ENCODE measurements at regions not wholly inside any gene's neighbourhood (a gene's known extent, or its start where the extent isn't known, plus 50 kb on each side); places are given as distances from the start of the nearest gene placed in this dataset.

DNA sequence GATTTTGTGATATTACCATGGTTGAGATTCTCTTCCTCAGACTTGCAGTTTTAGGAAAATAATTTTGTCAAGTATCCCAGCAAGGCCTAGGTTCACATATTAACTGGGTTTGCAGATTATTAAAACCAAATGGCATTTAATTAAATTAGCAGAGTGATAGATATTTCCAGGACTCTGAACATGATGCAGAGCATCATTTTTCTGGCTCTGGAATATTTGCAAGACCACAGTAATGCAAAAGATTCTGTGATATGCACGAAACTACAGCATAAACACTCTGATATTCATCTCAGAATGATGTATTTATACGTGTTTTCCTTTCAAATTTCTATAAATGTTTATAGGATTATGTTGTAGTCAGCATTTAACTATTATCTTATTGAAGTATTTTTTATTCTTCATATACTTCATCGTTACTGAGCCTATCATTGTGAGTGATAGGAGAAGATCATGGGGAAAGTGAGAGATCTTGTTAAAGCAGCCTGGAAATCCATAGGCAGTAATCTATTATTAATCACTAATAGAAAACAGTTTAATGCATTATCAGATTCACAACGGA is 1245.6 kb downstream of the OTOL1 start:
- no peak for TF ChIP-seq CTCF (IDR thresholded peaks at IDR 0.05; ENCODE audit: insufficient read depth, low read length, severe bottlenecking)
- H3K27me3 ChIP-seq (ENCODE audit: control insufficient read depth, insufficient read depth, low read length), result no peaks in the 10 kb centered on the region
- H3K36me3 ChIP-seq (ENCODE audit: control insufficient read depth, insufficient read depth, low read length), result no peaks in the 10 kb centered on the region
- no peak overlapping the region for H3K4me3 ChIP-seq (ENCODE audit: low read depth, low read length)
- DNase-seq (ENCODE audit: low read depth) (no peak), FAIRE-seq (no peak)

GRCh38 chr3:162743091-162743490 is 1246.5 kb downstream of the OTOL1 start:
- no peak overlapping the region for H3K4me3 ChIP-seq (ENCODE audit: low read depth, low read length)
- FAIRE-seq (no peak), DNase-seq (ENCODE audit: low read depth) (no peak)
- H3K36me3 ChIP-seq (ENCODE audit: control insufficient read depth, insufficient read depth, low read length), result no peaks in the 10 kb centered on the region
- H3K27me3 ChIP-seq (ENCODE audit: control insufficient read depth, insufficient read depth, low read length), result no peaks in the 10 kb centered on the region
- TF ChIP-seq CTCF (IDR thresholded peaks at IDR 0.05; ENCODE audit: insufficient read depth, low read length, severe bottlenecking), result no peak

DNA sequence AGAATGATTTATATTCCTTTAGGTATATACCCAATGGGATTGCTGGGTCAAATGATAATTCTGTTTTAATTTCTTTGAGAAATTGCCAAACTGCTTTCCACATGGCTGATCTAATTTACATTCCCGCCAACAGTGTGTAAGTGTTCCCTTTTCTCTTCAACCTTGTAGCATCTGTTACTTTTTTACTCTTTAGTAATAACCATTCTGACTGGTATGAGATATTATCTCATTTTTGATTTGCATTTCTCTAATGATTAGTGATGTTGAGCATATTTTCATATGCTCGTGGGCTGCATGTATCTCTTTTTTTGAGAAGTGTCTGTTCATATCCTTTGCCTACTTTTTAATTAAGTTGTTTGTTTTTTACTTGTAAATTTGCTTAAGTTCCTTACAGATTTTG is 1264.2 kb downstream of the OTOL1 start:
- no peak for FAIRE-seq

GRCh38 chr3:162764051-162764807 is 1267.6 kb downstream of the OTOL1 start:
- H3K4me3 ChIP-seq (ENCODE audit: low read depth, low read length), result no peak overlapping the region
- no peaks in the 10 kb centered on the region for H3K36me3 ChIP-seq (ENCODE audit: control insufficient read depth, insufficient read depth, low read length)
- H3K27me3 ChIP-seq (ENCODE audit: control insufficient read depth, insufficient read depth, low read length), result no peaks in the 10 kb centered on the region
- TF ChIP-seq CTCF (IDR thresholded peaks at IDR 0.05; ENCODE audit: insufficient read depth, low read length, severe bottlenecking), result no peak
- DNase-seq (ENCODE audit: low read depth) (no peak), FAIRE-seq (no peak)

More for the DNA sequence above, 1264.2 kb downstream of the OTOL1 start:
- DNase-seq (ENCODE audit: low read depth), result no peak
- H3K4me3 ChIP-seq (ENCODE audit: low read depth, low read length), result no peak overlapping the region
- H3K27me3 ChIP-seq (ENCODE audit: control insufficient read depth, insufficient read depth, low read length), result no peaks in the 10 kb centered on the region
- no peaks in the 10 kb centered on the region for H3K36me3 ChIP-seq (ENCODE audit: control insufficient read depth, insufficient read depth, low read length)
- TF ChIP-seq CTCF (IDR thresholded peaks at IDR 0.05; ENCODE audit: insufficient read depth, low read length, severe bottlenecking), result no peak

GRCh38 chr3:162764808-162765071 is 1268.1 kb downstream of the OTOL1 start:
- Histone ChIP-seq H3K27me3 (ENCODE audit: control insufficient read depth, insufficient read depth, low read length) (no peaks in the 10 kb centered on the region), H3K4me3 (ENCODE audit: low read depth, low read length) (no peak overlapping the region), H3K36me3 (ENCODE audit: control insufficient read depth, insufficient read depth, low read length) (no peaks in the 10 kb centered on the region)
- DNase-seq (ENCODE audit: low read depth) (no peak), FAIRE-seq (no peak)
- no peak for TF ChIP-seq CTCF (IDR thresholded peaks at IDR 0.05; ENCODE audit: insufficient read depth, low read length, severe bottlenecking)

GRCh38 chr3:162765524-162765923 is 1268.9 kb downstream of the OTOL1 start:
- Histone ChIP-seq H3K27me3 (ENCODE audit: control insufficient read depth, insufficient read depth, low read length) (no peaks in the 10 kb centered on the region), H3K36me3 (ENCODE audit: control insufficient read depth, insufficient read depth, low read length) (no peaks in the 10 kb centered on the region), H3K4me3 (ENCODE audit: low read depth, low read length) (no peak overlapping the region)
- no peak for DNase-seq (ENCODE audit: low read depth)
- TF ChIP-seq CTCF (IDR thresholded peaks at IDR 0.05; ENCODE audit: insufficient read depth, low read length, severe bottlenecking), result no peak
- FAIRE-seq, result no peak
